GM19239 (cell line): ENCODE measurements at regions not wholly inside any gene's neighbourhood (a gene's known extent, or its start where the extent isn't known, plus 50 kb on each side); places are given as distances from the start of the nearest gene placed in this dataset.
A peak's percentile ranks its signal among the peaks of the same experiment; 100 is the strongest.
"Not testable (repeated sequence)": the region's sequence is repeated elsewhere in the genome, so short reads cannot be mapped to it uniquely, and the experiment has no call there.

Experiments used
- DNase-seq: peaks from one replicate; pipeline ENCODE4 v3.0.0; 2011; ENCODE audit warnings: low spot score; ENCODE audit not compliant: insufficient read length
- FAIRE-seq: peaks from 2 replicates; lab custom pipeline; 2011; peaks lifted over from hg19 to GRCh38; lab: Jason Lieb, UNC

- DNase-seq = no peak
- FAIRE-seq = no peak
Observed at GRCh38 chr7:149615690-149616270, 118.2 kb upstream of the ZNF746 start.

- DNase-seq (no peak), FAIRE-seq (no peak)
Observed at GRCh38 chr7:149610441-149611011, 112.9 kb upstream of the ZNF746 start.

- DNase-seq (no peak), FAIRE-seq (no peak)
Observed at GRCh38 chr7:149608168-149608567, 110.6 kb upstream of the ZNF746 start.

- FAIRE-seq = no peak
Observed at GRCh38 chr7:149607683-149608082, 110.1 kb upstream of the ZNF746 start.

GRCh38 chr7:149606826-149607225, 109.2 kb upstream of the ZNF746 start:
- FAIRE-seq = no peak

More at GRCh38 chr7:149607683-149608082, 110.1 kb upstream of the ZNF746 start:
- no peak for DNase-seq

GRCh38 chr7:149605696-149606095, 108.1 kb upstream of the ZNF746 start:
- DNase-seq = no peak

More at GRCh38 chr7:149606826-149607225, 109.2 kb upstream of the ZNF746 start:
- DNase-seq = no peak

GRCh38 chr7:149604521-149604920, 106.9 kb upstream of the ZNF746 start:
- DNase-seq (no peak), FAIRE-seq (no peak)

More at GRCh38 chr7:149605696-149606095, 108.1 kb upstream of the ZNF746 start:
- FAIRE-seq = no peak

- peak; percentile 90 for FAIRE-seq
Observed at GRCh38 chr7:149600669-149601330, 103.2 kb upstream of the ZNF746 start.

GRCh38 chr7:149599636-149600206, 102.1 kb upstream of the ZNF746 start:
- DNase-seq = peak; percentile 27
- FAIRE-seq = peak; percentile 68

More at GRCh38 chr7:149600669-149601330, 103.2 kb upstream of the ZNF746 start:
- peak; percentile 14 for DNase-seq

- peak; percentile 59 for FAIRE-seq
- DNase-seq = no peak
Observed at GRCh38 chr7:149598721-149599308, 101.2 kb upstream of the ZNF746 start.

GRCh38 chr7:149597789-149598188, 100.2 kb upstream of the ZNF746 start:
- FAIRE-seq, DNase-seq: not testable (repeated sequence)

- FAIRE-seq (no peak), DNase-seq (no peak)
Observed at GRCh38 chr7:149595541-149595940, 97.9 kb upstream of the ZNF746 start.

GRCh38 chr7:149595078-149595477, 97.5 kb upstream of the ZNF746 start:
- DNase-seq (no peak), FAIRE-seq (no peak)

- no peak for FAIRE-seq
- DNase-seq = no peak
Observed at GRCh38 chr7:149588930-149589329, 91.3 kb upstream of the ZNF746 start.

- DNase-seq = no peak
- FAIRE-seq = no peak
Observed at GRCh38 chr7:149586646-149587645, 89.3 kb upstream of the ZNF746 start.

- DNase-seq = no peak
- FAIRE-seq = no peak
Observed at GRCh38 chr7:149584530-149584929, 86.9 kb upstream of the ZNF746 start.

GRCh38 chr7:149584009-149584408, 86.4 kb upstream of the ZNF746 start:
- DNase-seq (no peak), FAIRE-seq (no peak)

GRCh38 chr7:149580328-149580727, 82.7 kb upstream of the ZNF746 start:
- DNase-seq (no peak), FAIRE-seq (no peak)

GRCh38 chr7:149579365-149579764, 81.8 kb upstream of the ZNF746 start:
- FAIRE-seq, DNase-seq: not testable (repeated sequence)
